Retinal pigment epithelial cell (primary cell): ENCODE measurements at regions not wholly inside any gene's neighbourhood (a gene's known extent, or its start where the extent isn't known, plus 50 kb on each side); places are given as distances from the start of the nearest gene placed in this dataset.

Experiments
- DNase-seq: peaks from one replicate; pipeline ENCODE4 v3.0.0-alpha.2; 2010; ENCODE audit warnings: low read depth
- H3K4me3 ChIP-seq: 2 replicates; pipeline ENCODE4 v1.5.1; 2011; ENCODE audit warnings: mild to moderate bottlenecking, low read length, control low read depth, moderate library complexity
- CTCF ChIP-seq: conservative IDR thresholded peaks from 2 replicates; pipeline ENCODE4 v1.5.1; 2011; ENCODE audit warnings: low read depth, low read length, control low read depth, inconsistent platforms

GRCh38 chr6:10266462-10266861, 148.4 kb downstream of the TFAP2A start:
- DNase-seq: no peak
- H3K4me3 ChIP-seq: no peak overlapping the region
- no peak for TF ChIP-seq CTCF

- no peak overlapping the region for H3K4me3 ChIP-seq
- no peak for TF ChIP-seq CTCF
- no peak for DNase-seq
Observed at GRCh38 chr6:10266061-10266460, 148.8 kb downstream of the TFAP2A start.

GRCh38 chr6:10262505-10262904, 152.4 kb downstream of the TFAP2A start:
- DNase-seq: no peak
- TF ChIP-seq CTCF: no peak
- no peak overlapping the region for H3K4me3 ChIP-seq

GRCh38 chr6:10259671-10260070, 155.2 kb downstream of the TFAP2A start:
- TF ChIP-seq CTCF: no peak
- DNase-seq: no peak
- no peak overlapping the region for H3K4me3 ChIP-seq

- no peak for DNase-seq
- no peak overlapping the region for H3K4me3 ChIP-seq
- no peak for TF ChIP-seq CTCF
Observed at GRCh38 chr6:10258341-10258740, 156.5 kb downstream of the TFAP2A start.

GRCh38 chr6:10256113-10256690, 158.7 kb downstream of the TFAP2A start:
- DNase-seq: no peak
- peak; percentile 66 for TF ChIP-seq CTCF
- no peak overlapping the region for H3K4me3 ChIP-seq

- no peak overlapping the region for H3K4me3 ChIP-seq
- TF ChIP-seq CTCF: no peak
- no peak for DNase-seq
Observed at GRCh38 chr6:10250655-10251220, 164.1 kb downstream of the TFAP2A start.
